Body of pancreas (tissue), 4 donors: ENCODE measurements at regions not wholly inside any gene's neighbourhood (a gene's known extent, or its start where the extent isn't known, plus 50 kb on each side); places are given as distances from the start of the nearest gene placed in this dataset.

Experiments
- CTCF ChIP-seq, 7 experiments: fragments of 450-650 bp in 4 of 7; fragments of 200-600 bp in 3 of 7; sonication (generic) in 3 of 7; IDR thresholded peaks; one replicate each; pipeline ENCODE4 v1.5.1; 2016 to 2019; ENCODE audit warnings: antibody characterized with exemption in 7 of 7
- POLR2A ChIP-seq, 3 donors: fragments of 450-650 bp; IDR thresholded peaks; one replicate each; pipeline ENCODE4 v1.6.1; 2016; ENCODE audit warnings: antibody characterized with exemption in 3 of 3, mild to moderate bottlenecking in 2 of 3

GRCh38 chr5:126368239-126368812 lies 54.9 kb upstream of the GRAMD2B start:
- TF ChIP-seq CTCF (IDR thresholded peaks at IDR 0.05) (no peak), POLR2A (IDR thresholded peaks at IDR 0.05) (no peak)
